PFSK-1 (cell line): ENCODE measurements at regions not wholly inside any gene's neighbourhood (a gene's known extent, or its start where the extent isn't known, plus 50 kb on each side); places are given as distances from the start of the nearest gene placed in this dataset.

ENCODE experiments used
- FOXP2 ChIP-seq: optimal IDR thresholded peaks from 2 replicates; pipeline ENCODE3; 2011; ENCODE audit warnings: borderline replicate concordance, control low read depth, inconsistent platforms; ENCODE audit not compliant: insufficient read depth; ENCODE audit errors: extremely low read length, extremely low read depth
- POLR2AphosphoS5 ChIP-seq: IDR thresholded peaks from 2 replicates; pipeline ENCODE4 v1.6.1; 2012; ENCODE audit warnings: low read depth, mild to moderate bottlenecking, control low read depth, low read length, moderate library complexity
- REST ChIP-seq, 2 experiments: IDR thresholded peaks; 2 replicates each; pipeline versions ENCODE4 v1.6.1 to v1.8.0; 2011 to 2012; ENCODE audit warnings: low read depth in 2 of 2, low read length in 2 of 2, control low read depth in 1 of 2, inconsistent platforms in 1 of 2, mild to moderate bottlenecking in 1 of 2, moderate library complexity in 1 of 2; ENCODE audit not compliant: insufficient read depth in 1 of 2
- SIN3A ChIP-seq: IDR thresholded peaks from 2 replicates; pipeline ENCODE4 v1.6.1; 2012; ENCODE audit warnings: mild to moderate bottlenecking, low read length, moderate library complexity, borderline replicate concordance; ENCODE audit not compliant: insufficient read depth
- TAF1 ChIP-seq: IDR thresholded peaks from 2 replicates; pipeline ENCODE4 v1.6.1; 2012; ENCODE audit warnings: low read length, control low read depth, borderline replicate concordance; ENCODE audit not compliant: insufficient read depth

- TF ChIP-seq FOXP2, result no peak
- TF ChIP-seq SIN3A, result no peak
- no peak for TF ChIP-seq POLR2AphosphoS5
- TF ChIP-seq REST (IDR thresholded peaks at IDR 0.05; ENCODE audit: insufficient read depth in 1 of 2, low read depth in 2 of 2, low read length in 2 of 2), result no peak
- no peak for TF ChIP-seq TAF1
These were observed 143.7 kb downstream of the ABCC12 start for GRCh38 chr16:48011878-48012658.

- TF ChIP-seq SIN3A, result no peak
- TF ChIP-seq FOXP2, result no peak
- TF ChIP-seq REST (IDR thresholded peaks at IDR 0.05; ENCODE audit: insufficient read depth in 1 of 2, low read depth in 2 of 2, low read length in 2 of 2), result no peak
- no peak for TF ChIP-seq TAF1
- no peak for TF ChIP-seq POLR2AphosphoS5
These were observed 144.3 kb downstream of the ABCC12 start for GRCh38 chr16:48011466-48011865.

GRCh38 chr16:48008011-48008525, 147.7 kb downstream of the ABCC12 start:
- TF ChIP-seq FOXP2 (no peak), REST (IDR thresholded peaks at IDR 0.05; ENCODE audit: insufficient read depth in 1 of 2, low read depth in 2 of 2, low read length in 2 of 2) (no peak)

GRCh38 chr16:48004141-48004695, 151.6 kb downstream of the ABCC12 start:
- no peak for TF ChIP-seq TAF1
- no peak for TF ChIP-seq SIN3A
- no peak for TF ChIP-seq FOXP2

GRCh38 chr16:48003206-48003907, 152.4 kb downstream of the ABCC12 start:
- TF ChIP-seq REST (IDR thresholded peaks at IDR 0.05; ENCODE audit: insufficient read depth in 1 of 2, low read depth in 2 of 2, low read length in 2 of 2) (no peak), FOXP2 (no peak), POLR2AphosphoS5 (no peak), SIN3A (no peak), TAF1 (no peak)
